ENCODE measurements at regions not wholly inside any gene's neighbourhood (a gene's known extent, or its start where the extent isn't known, plus 50 kb on each side); places are given as distances from the start of the nearest gene placed in this dataset.

- TF ChIP-seq, protein P1, sequence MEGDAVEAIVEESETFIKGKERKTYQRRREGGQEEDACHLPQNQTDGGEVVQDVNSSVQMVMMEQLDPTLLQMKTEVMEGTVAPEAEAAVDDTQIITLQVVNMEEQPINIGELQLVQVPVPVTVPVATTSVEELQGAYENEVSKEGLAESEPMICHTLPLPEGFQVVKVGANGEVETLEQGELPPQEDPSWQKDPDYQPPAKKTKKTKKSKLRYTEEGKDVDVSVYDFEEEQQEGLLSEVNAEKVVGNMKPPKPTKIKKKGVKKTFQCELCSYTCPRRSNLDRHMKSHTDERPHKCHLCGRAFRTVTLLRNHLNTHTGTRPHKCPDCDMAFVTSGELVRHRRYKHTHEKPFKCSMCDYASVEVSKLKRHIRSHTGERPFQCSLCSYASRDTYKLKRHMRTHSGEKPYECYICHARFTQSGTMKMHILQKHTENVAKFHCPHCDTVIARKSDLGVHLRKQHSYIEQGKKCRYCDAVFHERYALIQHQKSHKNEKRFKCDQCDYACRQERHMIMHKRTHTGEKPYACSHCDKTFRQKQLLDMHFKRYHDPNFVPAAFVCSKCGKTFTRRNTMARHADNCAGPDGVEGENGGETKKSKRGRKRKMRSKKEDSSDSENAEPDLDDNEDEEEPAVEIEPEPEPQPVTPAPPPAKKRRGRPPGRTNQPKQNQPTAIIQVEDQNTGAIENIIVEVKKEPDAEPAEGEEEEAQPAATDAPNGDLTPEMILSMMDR (conservative IDR thresholded peaks at IDR 0.05), result no peak
- no peak for TF ChIP-seq ZFX (IDR thresholded peaks at IDR 0.05)
Measured at GRCh38 chr2:241947004-241947350, 77.4 kb downstream of the RTP5 start.
